CD4-positive, alpha-beta T cell treated with Interleukin-17A for 4 hours (primary cell): ENCODE measurements at regions not wholly inside any gene's neighbourhood (a gene's known extent, or its start where the extent isn't known, plus 50 kb on each side); places are given as distances from the start of the nearest gene placed in this dataset.

Experiments used
- DNase-seq: peaks from one replicate; pipeline ENCODE4 v3.0.0-alpha.2; 2020; ENCODE audit warnings: mixed read lengths

DNA sequence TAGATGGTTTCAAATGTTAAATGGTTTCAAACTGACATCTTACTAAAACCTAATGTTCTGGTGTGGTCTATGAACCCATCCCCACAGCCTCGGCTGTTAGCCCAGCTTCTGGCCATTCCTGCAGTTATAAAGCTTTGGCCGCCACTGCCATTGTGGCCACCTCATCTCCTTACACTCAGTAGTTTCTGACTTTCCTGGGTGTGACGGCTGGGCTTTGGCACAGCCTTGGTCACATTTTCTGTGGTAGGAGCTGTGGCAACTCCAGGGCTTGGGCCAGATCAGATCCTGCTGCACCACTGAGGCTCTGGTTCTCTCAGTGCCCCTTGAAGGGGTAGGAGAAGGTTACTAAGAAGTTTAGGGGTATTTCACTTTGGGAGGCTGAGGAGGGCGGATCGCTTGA lies 84.2 kb upstream of the STXBP6 start:
- DNase-seq: no peak

DNA sequence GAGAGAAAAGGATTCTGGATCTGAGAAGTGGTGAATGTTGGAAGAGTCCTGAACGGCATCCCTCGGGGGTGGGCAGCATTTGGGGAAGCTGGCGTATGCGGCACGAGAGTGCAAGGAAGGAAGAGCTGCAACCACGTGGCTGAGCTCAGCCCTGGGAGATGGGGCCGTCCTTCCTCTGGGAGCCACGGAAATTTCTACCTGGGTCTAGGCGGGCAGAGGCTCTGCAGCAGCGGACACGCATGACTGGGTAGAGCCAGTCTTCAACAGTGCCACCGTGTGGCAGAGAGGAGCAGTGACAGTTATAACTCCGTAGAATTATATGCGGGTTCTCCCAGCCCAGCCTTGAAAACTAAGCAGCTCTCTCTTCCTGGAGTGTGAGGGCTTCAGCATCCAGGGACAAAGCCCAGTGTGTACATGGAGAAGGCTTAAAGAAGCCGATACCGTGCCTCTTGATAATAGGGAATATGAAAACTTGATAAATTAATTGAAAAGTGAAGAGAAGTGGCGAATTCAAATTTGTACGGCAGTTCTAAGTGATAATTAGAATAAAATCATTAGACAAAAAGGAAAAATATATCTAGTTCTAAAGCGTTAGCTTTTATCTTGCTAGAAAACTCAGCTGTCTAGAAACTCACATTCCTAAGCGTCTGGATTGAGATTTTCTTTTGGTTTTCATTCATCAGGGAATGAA lies 82.9 kb upstream of the STXBP6 start:
- peak; percentile 49 for DNase-seq

DNA sequence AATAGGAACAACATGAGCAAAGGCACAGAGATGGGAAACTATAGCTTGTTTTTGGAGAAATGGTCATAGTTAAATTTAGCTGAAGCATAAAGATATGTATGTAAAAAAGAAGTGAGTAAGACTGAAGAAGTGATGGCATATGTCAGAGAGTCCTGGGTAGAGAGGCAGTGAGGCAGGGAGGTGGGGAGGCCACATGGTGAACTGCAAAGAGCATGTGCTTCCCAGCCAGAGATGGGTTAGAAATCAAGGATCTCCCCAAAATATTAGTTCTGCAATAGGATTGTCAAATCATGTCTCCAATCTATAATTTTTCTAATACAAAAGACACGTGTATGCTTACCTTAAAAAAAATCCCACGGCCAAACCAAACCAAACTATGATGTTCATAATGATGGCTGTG lies 82.1 kb upstream of the STXBP6 start:
- no peak for DNase-seq

DNA sequence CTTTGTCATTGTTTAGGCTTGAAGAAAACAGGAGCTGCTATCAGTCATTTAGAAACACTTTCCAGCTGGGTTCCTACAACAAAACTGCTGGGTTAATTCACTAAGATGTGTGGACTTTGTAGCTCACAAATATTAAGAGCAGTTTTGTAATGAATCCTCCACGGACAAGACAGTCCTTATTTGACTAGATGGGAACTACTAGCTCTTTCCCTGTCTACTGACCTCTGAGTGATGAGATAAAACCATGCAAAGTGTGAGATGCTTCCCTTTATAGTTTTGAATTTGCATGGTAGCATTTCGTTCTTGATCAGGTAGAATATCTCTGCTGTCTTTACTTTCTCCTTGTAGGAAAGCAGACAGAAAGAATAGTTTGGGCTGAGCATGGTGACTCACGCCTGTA lies 72.9 kb upstream of the STXBP6 start:
- no peak for DNase-seq

DNA sequence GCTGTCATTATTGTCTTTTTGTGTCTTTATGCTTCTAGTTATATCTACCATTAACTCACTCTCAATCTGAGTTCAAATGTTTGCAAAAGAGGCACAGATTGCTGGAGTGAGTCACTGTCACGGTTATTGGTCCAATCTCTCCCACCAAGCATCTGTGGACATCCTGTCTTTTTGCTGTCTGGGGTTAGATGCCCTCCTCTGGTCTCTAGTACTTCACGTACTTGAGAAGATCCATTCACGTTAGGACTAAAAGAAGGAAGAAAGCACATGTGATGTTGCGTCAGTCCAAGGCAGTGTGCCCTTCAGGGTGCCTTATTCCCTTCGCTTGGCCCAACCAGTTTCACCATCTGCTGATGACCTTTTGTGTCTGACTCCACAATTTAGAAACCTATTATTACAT lies 72.3 kb upstream of the STXBP6 start:
- no peak for DNase-seq

DNA sequence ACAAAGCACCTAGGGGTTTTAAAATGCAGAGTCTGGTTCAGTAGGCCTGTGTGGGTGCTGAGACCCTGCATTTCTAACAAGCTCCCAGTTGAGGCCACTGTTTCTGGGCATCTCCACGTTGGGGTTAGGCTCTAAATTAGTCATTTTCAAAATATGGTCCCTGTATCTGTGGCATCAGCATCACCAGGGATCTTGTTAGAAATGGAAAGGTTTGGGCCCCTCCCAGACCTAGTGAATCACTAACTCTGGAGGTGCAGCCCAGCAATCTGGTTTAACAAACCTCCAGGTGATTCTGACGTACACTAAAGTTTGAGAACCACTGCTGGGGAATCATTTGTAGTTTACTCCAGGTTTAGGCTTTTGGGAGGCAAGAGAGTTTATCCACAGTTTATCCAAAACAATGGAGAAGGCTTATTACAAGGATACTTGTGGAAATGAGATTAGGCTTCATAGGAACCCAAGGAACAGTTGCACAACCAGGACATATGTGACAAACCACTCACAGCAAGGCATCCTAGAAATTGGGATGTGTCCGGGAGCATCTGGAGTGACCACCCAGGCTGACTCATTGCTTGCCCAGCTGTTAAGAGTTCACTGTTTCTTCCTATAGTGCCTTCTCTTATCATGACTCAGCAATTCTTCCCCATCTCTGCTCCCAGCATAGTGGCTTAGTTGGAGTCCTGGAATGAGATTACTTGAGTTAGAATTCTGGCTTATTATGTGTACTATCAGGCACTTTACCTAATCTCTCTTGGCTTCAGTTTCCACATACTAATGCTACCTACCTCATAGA lies 71.6 kb upstream of the STXBP6 start:
- DNase-seq: no peak

DNA sequence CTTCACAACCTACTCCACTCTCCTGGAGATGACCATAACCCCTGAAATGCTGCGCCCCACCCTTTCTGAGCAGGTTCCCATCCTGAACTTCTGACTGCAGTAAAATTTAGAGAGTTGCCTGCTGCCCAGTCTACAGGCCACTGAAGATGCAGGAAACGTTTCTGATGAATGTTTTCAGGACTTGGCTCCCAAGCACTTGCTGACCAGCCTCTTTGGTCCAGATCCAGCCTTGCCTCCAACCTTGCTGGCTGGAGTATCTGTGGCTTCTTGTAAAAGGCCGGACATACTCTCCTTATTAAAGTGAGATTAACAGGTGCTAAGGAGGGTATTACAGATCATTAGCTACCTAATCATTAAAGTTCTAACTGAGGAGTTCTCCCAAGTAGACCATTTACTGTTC lies 70.3 kb upstream of the STXBP6 start:
- no peak for DNase-seq

DNA sequence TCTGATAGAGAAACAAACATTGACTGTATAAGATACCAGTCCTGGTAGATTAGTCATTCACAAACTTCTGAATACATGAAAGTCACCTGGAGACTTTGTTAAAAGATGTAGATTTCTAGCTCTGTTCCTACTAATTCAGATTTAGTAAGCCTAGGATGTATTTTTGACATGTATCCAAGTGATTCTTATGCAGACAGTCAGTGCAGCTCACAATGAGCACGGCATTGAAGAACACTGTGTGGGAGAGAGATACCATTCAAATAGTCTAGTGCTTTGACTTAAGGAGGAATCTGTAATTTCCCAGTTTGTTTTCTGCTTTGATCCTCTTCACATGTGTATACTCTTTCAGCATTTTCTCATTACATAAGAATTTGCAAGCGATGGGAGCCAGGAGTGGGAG lies 68.7 kb upstream of the STXBP6 start:
- DNase-seq: no peak

DNA sequence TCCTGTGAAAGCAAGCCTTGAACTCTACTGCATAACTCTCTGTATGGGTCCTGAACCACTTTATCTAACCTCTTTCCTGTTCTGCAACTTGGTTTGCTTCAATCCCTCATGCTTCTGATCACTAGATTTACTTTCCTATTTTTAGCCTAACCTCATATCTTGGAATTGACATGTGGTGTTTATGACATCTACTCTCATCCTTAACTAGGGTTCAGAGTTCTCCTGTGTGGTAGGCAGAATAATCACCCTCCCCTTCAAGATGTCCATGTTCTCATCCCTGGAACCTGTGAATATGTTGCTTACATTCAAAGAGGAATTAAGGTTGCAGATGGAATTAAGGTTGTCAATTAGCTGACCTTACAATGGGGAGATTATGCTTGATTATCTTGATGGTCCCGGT lies 67.4 kb upstream of the STXBP6 start:
- no peak for DNase-seq

DNA sequence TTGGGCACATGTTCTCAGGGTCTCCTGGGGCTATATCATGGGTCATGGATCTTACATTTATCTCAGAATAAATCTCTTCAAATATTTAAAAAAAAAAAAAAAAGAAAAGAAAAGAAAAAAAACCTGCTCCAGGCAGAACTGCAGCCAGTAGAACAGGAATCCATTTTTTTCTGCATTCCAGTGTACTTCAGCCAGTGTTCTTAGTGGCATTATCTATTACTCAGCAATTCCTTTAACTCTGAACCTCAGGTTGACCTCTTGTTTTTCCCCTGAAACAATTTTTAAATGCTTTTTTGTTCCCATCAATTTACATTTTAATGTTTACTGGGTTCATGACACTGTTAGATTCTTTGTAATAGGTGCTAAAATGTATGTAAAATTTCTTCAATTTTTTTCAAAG lies 66.7 kb upstream of the STXBP6 start:
- no peak for DNase-seq

DNA sequence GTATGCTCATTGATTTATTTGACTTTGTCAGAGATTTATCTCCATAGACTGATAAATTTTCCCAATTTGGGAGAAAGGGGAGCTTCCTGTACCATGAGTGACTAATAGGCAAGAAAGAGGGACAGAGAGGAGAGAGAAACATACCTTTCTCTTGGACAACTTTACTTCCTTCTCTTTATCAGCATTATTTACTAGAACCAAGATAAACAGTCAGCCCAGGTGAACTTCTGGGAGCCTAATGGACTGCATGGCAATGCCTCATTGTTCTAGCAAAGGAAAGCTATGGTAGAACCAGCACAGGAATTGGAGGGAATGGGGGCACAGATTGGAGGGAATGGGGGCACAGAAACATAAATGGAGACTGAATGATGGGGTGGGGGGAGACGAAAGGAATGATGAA lies 63.4 kb upstream of the STXBP6 start:
- DNase-seq: no peak

DNA sequence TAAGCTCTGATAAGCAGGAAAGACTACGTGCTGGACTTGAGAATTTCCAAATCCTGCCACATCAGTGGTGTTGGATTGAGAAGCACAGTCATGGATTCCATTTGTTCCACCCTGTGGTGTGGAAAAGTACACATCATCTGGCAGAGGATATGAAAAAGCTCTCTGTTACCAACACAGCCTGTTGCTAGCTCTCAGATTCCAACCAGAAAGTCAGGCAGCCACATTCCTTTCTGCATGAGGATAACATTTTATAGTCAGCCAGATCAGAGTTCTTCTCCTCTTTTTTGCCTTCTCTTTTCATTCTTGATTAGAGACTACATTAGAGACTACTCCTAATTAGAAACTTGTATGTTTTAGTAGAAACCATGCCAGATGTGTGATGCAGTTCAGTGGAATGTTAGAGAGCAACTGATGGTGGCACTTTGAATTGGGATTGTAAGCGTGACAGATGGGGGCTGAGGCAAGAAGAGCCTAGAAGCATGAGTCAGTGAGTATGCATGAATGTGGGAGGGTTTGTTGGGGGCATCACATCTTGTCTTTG lies 61.2 kb upstream of the STXBP6 start:
- DNase-seq: no peak

DNA sequence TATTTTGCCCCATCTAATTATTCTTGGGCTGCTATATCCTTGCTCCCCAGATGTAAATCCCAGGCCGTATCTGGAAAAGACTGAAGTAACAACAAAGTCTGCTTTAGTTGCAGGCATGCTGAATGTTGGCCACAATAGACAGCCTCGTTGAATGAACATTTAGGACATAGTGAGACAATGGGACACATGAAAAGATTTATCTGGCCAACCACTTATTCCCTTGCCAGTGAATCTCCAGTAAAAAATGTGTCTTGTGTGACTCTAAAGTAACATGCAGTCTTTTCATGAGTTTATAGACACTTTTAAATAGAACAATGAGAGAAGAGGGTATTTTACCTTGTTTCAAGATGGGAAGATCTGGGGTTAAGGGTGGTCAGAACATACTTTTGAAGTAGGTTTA lies 60.2 kb upstream of the STXBP6 start:
- no peak for DNase-seq

DNA sequence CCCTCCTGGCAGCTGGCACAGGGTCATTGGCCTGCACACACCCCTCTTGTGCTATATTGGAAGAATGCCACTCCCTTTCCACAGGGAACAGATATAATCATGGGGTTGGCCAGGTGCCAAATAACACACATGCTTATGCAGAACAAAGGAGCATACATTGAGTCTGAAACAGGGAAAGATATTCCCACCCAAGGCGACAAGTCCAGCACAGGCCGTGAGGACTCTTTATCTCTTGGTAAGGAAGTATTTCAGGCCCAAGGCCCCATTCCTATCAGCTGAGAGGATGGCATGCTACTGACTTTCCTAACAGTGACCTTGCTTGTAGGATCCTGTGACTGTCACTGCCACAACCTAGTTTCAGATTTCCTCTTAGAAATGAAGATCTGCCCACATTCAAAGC lies 59.0 kb upstream of the STXBP6 start:
- DNase-seq: no peak

DNA sequence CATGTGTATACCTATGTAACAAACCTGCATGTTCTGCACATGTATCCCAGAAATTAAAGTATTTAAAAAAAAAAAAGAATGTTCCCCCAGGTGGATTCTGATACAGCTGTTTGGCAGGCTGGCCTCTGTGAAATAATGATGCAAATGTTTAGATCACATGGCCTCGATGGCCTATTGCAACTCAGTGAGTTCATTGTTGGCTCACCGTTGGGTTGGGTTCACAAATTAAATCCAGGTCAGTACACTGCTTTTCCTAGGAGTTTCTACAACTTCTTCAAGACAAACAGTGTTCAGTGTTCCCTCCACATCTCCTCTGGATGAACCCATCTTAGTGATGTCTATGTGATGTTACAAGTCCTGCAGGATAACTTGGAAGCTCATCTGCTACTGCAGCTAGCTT lies 58.3 kb upstream of the STXBP6 start:
- no peak for DNase-seq

DNA sequence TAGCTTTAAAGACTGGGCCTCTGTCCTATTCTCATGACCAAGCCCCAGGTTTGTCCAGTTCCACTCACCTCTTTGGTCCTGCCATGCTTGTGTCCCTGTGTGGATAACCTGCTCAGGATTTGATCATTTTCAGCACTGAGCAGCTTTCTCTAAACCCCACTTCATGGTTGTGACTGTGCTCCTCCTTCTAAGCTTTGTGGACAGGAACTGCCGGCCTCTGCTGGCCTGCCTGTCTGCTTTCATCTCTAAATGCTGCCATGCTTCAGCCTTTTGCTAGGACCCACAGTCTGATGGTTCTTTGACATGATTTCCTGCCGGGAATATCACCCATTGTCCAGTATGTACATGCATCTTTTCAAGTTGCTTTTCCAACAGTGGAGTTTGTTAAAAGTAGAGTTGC lies 53.9 kb upstream of the STXBP6 start:
- no peak for DNase-seq

DNA sequence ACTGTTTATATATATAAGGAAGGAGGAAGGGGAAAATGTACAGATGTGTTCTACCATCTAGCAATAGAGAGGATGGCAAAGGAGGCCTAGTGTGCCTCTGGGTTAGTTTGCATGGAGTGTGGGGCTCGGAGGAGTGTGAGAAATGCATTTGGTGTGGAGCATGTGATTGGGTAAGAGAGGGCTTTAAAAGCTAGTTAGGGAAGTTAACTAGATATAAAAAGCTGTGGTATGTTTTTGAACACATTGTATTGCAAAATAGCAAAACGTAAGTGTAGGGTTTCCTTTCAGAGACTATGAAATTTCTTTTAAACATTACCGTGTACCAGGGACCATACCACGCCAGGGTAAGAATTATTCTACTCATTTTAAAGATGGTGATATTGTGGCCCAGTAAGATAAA lies 53.3 kb upstream of the STXBP6 start:
- DNase-seq: no peak

DNA sequence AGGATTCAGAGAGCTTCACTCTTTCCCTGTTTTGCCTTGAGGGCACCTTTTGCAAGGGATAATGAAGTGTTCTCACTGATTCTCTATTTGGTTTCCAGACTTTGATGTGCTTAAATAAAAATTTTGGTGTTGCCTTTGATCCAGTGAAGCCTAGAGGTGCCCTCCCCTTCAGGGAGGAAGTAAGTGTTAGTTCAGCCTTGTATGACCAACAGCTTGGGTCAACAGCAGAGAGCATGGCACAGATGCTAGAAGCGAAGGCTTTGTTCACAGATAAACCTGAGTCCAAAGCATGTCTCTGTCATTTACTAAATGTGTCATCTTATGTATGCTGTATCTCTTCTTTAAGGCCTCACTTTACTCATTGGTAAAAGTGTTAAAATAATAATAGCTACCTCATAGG lies 52.8 kb upstream of the STXBP6 start:
- DNase-seq: no peak

DNA sequence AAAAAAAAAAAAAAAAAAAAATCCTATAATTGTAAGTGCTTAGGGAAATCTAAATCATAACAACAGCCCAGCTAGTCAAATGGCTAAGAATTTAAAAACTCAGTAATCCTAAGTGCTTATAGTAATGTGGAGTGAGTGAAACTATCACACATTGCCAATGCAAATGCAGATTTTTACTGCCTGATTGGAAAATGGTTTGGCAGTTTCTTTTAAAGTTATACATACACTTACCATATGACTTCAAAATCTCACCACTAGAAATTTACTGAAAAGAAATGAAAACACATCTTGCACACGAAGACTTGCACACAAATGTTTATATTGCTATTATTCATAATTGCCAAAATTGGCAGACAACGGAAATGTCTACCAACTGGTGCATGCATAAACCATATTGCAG lies 51.3 kb upstream of the STXBP6 start:
- no peak for DNase-seq
